ENCODE measurements at regions not wholly inside any gene's neighbourhood (a gene's known extent, or its start where the extent isn't known, plus 50 kb on each side); places are given as distances from the start of the nearest gene placed in this dataset.

- H3K4me1 ChIP-seq, result peaks cover 25% of the 10 kb centered on the region
- WGBS, result 80% methylated on average over 6 of the region's 6 CpGs
- H3K27ac ChIP-seq, result peak overlapping the region; percentile 32
Measured at GRCh38 chr4:71259280-71259679, 79.5 kb upstream of the SLC4A4 start.

GRCh38 chr4:71259911-71260331 is 78.9 kb upstream of the SLC4A4 start:
- no peak overlapping the region for H3K4me3 ChIP-seq
- TF ChIP-seq EP300 (IDR thresholded peaks at IDR 0.05) (no peak), CTCF (IDR thresholded peaks at IDR 0.05) (no peak), POLR2A (IDR thresholded peaks at IDR 0.05) (no peak), POLR2AphosphoS5 (IDR thresholded peaks at IDR 0.05) (no peak)
- H3K27ac ChIP-seq, result peak overlapping the region; percentile 32
- peaks cover 25% of the 10 kb centered on the region for H3K4me1 ChIP-seq
- H3K9me3 ChIP-seq, result no peaks in the 10 kb centered on the region
- H3K27me3 ChIP-seq, result no peaks in the 10 kb centered on the region
- 32% methylated on average over 3 of the region's 3 CpGs for WGBS
- H3K36me3 ChIP-seq, result no peaks in the 10 kb centered on the region
- DNase-seq (ENCODE audit: low spot score in 2 of 2), result no peak

More at GRCh38 chr4:71259280-71259679, 79.5 kb upstream of the SLC4A4 start:
- Histone ChIP-seq H3K9me3 (no peaks in the 10 kb centered on the region), H3K4me3 (no peak overlapping the region), H3K36me3 (no peaks in the 10 kb centered on the region), H3K27me3 (no peaks in the 10 kb centered on the region)
- TF ChIP-seq POLR2AphosphoS5 (IDR thresholded peaks at IDR 0.05) (no peak), CTCF (IDR thresholded peaks at IDR 0.05) (no peak), POLR2A (IDR thresholded peaks at IDR 0.05) (no peak), EP300 (IDR thresholded peaks at IDR 0.05) (no peak)
- no peak for DNase-seq (ENCODE audit: low spot score in 2 of 2)

GRCh38 chr4:71260544-71260943 is 78.3 kb upstream of the SLC4A4 start:
- Histone ChIP-seq H3K36me3 (no peaks in the 10 kb centered on the region), H3K27ac (peak overlapping the region; percentile 32), H3K4me3 (no peak overlapping the region), H3K9me3 (no peaks in the 10 kb centered on the region), H3K27me3 (no peaks in the 10 kb centered on the region), H3K4me1 (peaks cover 25% of the 10 kb centered on the region)
- 51% methylated on average over 1 of the region's 1 CpG for WGBS
- DNase-seq (ENCODE audit: low spot score in 2 of 2), result no peak
- TF ChIP-seq EP300 (IDR thresholded peaks at IDR 0.05) (no peak), POLR2A (IDR thresholded peaks at IDR 0.05) (no peak)

- peaks cover 25% of the 10 kb centered on the region for H3K4me1 ChIP-seq
- no peaks in the 10 kb centered on the region for H3K27me3 ChIP-seq
- H3K36me3 ChIP-seq, result no peaks in the 10 kb centered on the region
- H3K27ac ChIP-seq, result peak overlapping the region; percentile 32
- no peak for TF ChIP-seq EP300 (IDR thresholded peaks at IDR 0.05)
- no peak for TF ChIP-seq POLR2AphosphoS5 (IDR thresholded peaks at IDR 0.05)
- no peak for TF ChIP-seq POLR2A (IDR thresholded peaks at IDR 0.05)
- TF ChIP-seq CTCF (IDR thresholded peaks at IDR 0.05), result no peak
- DNase-seq (ENCODE audit: low spot score in 2 of 2), result no peak
- no peak overlapping the region for H3K4me3 ChIP-seq
- 74% methylated on average over 6 of the region's 6 CpGs for WGBS
- H3K9me3 ChIP-seq, result no peaks in the 10 kb centered on the region
Measured at GRCh38 chr4:71261001-71261400, 77.8 kb upstream of the SLC4A4 start.

GRCh38 chr4:71261633-71262121 is 77.1 kb upstream of the SLC4A4 start:
- Histone ChIP-seq H3K27me3 (no peaks in the 10 kb centered on the region), H3K4me3 (no peak overlapping the region), H3K36me3 (no peaks in the 10 kb centered on the region), H3K4me1 (peaks cover 25% of the 10 kb centered on the region), H3K9me3 (no peaks in the 10 kb centered on the region), H3K27ac (no peak overlapping the region)
- DNase-seq (ENCODE audit: low spot score in 2 of 2), result no peak
- TF ChIP-seq POLR2A (IDR thresholded peaks at IDR 0.05) (no peak), CTCF (IDR thresholded peaks at IDR 0.05) (no peak), EP300 (IDR thresholded peaks at IDR 0.05) (no peak), POLR2AphosphoS5 (IDR thresholded peaks at IDR 0.05) (no peak)
- 79% methylated on average over 3 of the region's 3 CpGs for WGBS

GRCh38 chr4:71262161-71262560 is 76.7 kb upstream of the SLC4A4 start:
- no peak for TF ChIP-seq CTCF (IDR thresholded peaks at IDR 0.05)
- no peak for TF ChIP-seq EP300 (IDR thresholded peaks at IDR 0.05)
- TF ChIP-seq POLR2A (IDR thresholded peaks at IDR 0.05), result no peak
- no peak for TF ChIP-seq POLR2AphosphoS5 (IDR thresholded peaks at IDR 0.05)
- H3K4me3 ChIP-seq, result no peak overlapping the region
- no peaks in the 10 kb centered on the region for H3K9me3 ChIP-seq
- H3K4me1 ChIP-seq, result peaks cover 25% of the 10 kb centered on the region
- no peak overlapping the region for H3K27ac ChIP-seq
- no peak for DNase-seq (ENCODE audit: low spot score in 2 of 2)
- no peaks in the 10 kb centered on the region for H3K36me3 ChIP-seq
- H3K27me3 ChIP-seq, result no peaks in the 10 kb centered on the region
- 64% methylated on average over 3 of the region's 3 CpGs for WGBS
